Fibroblast of lung (primary cell): ENCODE measurements at regions not wholly inside any gene's neighbourhood (a gene's known extent, or its start where the extent isn't known, plus 50 kb on each side); places are given as distances from the start of the nearest gene placed in this dataset.

Experiments
- EZH2 ChIP-seq: IDR thresholded peaks from 2 replicates; pipeline ENCODE4 v1.5.1; 2012; ENCODE audit warnings: low read length, control low read depth, mild to moderate bottlenecking; ENCODE audit errors: missing control alignments
- TF ChIP-seq, protein P1 (sequence below), 2 donors: IDR thresholded peaks in 1 of 2; conservative IDR thresholded peaks in 1 of 2; 1 replicate in 1 of 2; 2 replicates in 1 of 2; pipeline ENCODE4 v1.5.1; 2011 to 2012; ENCODE audit warnings: low read length in 2 of 2, control low read depth in 1 of 2, inconsistent platforms in 1 of 2, low read depth in 1 of 2, mild to moderate bottlenecking in 1 of 2

DNA sequence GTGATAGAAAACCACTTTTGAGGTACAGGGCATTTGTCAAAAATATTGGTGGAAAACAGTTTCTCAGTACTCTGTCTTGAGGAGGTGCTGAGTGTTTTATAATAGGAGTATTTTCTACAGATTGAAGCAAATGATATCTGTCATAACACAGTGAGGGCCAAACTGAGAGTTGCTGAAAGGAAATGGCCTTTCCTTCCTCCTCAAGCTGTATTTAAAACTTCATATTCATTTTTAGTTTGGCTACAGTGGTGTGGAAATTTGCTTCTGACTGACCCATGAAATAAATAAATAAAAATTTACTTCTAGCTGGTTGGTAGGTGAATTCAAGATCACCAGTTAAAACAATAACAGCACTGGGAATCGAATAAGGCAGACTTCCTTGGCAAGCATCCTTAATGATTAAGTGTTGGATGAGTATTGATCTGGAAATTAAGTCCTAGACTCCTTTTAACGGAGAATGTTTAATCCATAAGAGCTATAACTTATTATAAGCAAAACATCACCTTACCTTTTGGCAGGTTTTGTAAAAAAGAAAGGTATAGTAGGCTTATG is 828.6 kb upstream of the CITED2 start:
- TF ChIP-seq, protein P1, sequence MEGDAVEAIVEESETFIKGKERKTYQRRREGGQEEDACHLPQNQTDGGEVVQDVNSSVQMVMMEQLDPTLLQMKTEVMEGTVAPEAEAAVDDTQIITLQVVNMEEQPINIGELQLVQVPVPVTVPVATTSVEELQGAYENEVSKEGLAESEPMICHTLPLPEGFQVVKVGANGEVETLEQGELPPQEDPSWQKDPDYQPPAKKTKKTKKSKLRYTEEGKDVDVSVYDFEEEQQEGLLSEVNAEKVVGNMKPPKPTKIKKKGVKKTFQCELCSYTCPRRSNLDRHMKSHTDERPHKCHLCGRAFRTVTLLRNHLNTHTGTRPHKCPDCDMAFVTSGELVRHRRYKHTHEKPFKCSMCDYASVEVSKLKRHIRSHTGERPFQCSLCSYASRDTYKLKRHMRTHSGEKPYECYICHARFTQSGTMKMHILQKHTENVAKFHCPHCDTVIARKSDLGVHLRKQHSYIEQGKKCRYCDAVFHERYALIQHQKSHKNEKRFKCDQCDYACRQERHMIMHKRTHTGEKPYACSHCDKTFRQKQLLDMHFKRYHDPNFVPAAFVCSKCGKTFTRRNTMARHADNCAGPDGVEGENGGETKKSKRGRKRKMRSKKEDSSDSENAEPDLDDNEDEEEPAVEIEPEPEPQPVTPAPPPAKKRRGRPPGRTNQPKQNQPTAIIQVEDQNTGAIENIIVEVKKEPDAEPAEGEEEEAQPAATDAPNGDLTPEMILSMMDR (conservative IDR thresholded peaks at IDR 0.05 in 1 of 2, IDR thresholded peaks at IDR 0.05 in 1 of 2; ENCODE audit: low read depth in 1 of 2, low read length in 2 of 2), result no peak
- TF ChIP-seq EZH2, result no peak
